K562 (cell line): ENCODE measurements at regions not wholly inside any gene's neighbourhood (a gene's known extent, or its start where the extent isn't known, plus 50 kb on each side); places are given as distances from the start of the nearest gene placed in this dataset.

Experiments used
- ATAC-seq: fragments of 200-7000 bp; cut with Tn5 transposase; 3 replicates; pipeline ENCODE4 v1.9.1; 2020; ENCODE audit warnings: moderate library complexity
- BruUV-seq: library from RNA; stranded (reverse); fragments of 400-500 nt; replicated peaks from 2 replicates; lab custom pipeline; 2021; lab: Mats Ljungman, UMichigan
- CTCF ChIA-PET: fragments of 300-600 bp; formaldehyde crosslinking; extraction: SDS; loops from one replicate; lab custom pipeline; 2021; ENCODE audit warnings: low intra/inter-chr PET ratio; lab: Yijun Ruan, JAX
- POLR2A ChIA-PET: fragments of 300-600, 350-650 bp; sonication (Branson Sonifier 250); formaldehyde crosslinking; extraction: SDS; loops from one replicate; lab custom pipeline; 2021; ENCODE audit warnings: antibody characterized with exemption, inconsistent platforms; lab: Yijun Ruan, JAX
- DNase-seq, 4 experiments: peaks; one replicate each; pipeline versions ENCODE4 v3.0.0 to v3.0.0-alpha.2; 2011 to 2018; ENCODE audit warnings: low spot score in 3 of 4, mixed read lengths in 3 of 4; ENCODE audit errors: extremely low read depth in 1 of 4
- FAIRE-seq: peaks from 2 replicates; lab custom pipeline; 2011; peaks lifted over from hg19 to GRCh38; lab: Jason Lieb, UNC
- H2AFZ ChIP-seq: 2 replicates; pipeline ENCODE4 v1.6.0; 2011; ENCODE audit warnings: low read depth, low read length, control low read depth, inconsistent platforms
- H3K27ac ChIP-seq: fragments of 200-600 bp; 3 replicates; pipeline ENCODE4 v1.8.0; 2011; ENCODE audit warnings: low read depth, mild to moderate bottlenecking, control low read depth, inconsistent platforms, low read length, moderate library complexity, mixed read lengths; ENCODE audit errors: extremely low read depth
- H3K27me3 ChIP-seq, 2 experiments: fragments of 300-600 bp in 1 of 2; 2 replicates in 1 of 2; 3 replicates in 1 of 2; pipeline versions ENCODE4 v1.6.0 to v1.8.0; 2011; ENCODE audit warnings: inconsistent platforms in 2 of 2, low read length in 2 of 2, mild to moderate bottlenecking in 1 of 2, mixed read lengths in 1 of 2, moderate library complexity in 1 of 2; ENCODE audit not compliant: control insufficient read depth in 2 of 2, insufficient read depth in 2 of 2
- H3K36me3 ChIP-seq: fragments of 300-600 bp; 3 replicates; pipeline ENCODE4 v1.8.0; 2011; ENCODE audit warnings: mild to moderate bottlenecking, low read length, inconsistent platforms; ENCODE audit not compliant: control insufficient read depth, insufficient read depth
- H3K4me1 ChIP-seq, 2 experiments: fragments of 200-600 bp in 1 of 2; replicated peaks in 1 of 2; 2 replicates in 1 of 2; 3 replicates in 1 of 2; pipeline versions ENCODE4 v1.5.1 to v1.8.0; 2011; ENCODE audit warnings: inconsistent platforms in 2 of 2, low read length in 2 of 2, mild to moderate bottlenecking in 1 of 2, mixed read lengths in 1 of 2, moderate library complexity in 1 of 2; ENCODE audit not compliant: control insufficient read depth in 2 of 2, insufficient read depth in 2 of 2
- H3K4me2 ChIP-seq: 2 replicates; pipeline ENCODE4 v1.6.1; 2011; ENCODE audit warnings: low read length, control low read depth, inconsistent platforms, mixed read lengths; ENCODE audit not compliant: insufficient read depth
- H3K4me3 ChIP-seq: fragments of 200-600 bp; sonication (generic), shearing (Covaris generic); 2 replicates; pipeline ENCODE4 v1.5.1; 2016; ENCODE audit warnings: control low read depth, inconsistent platforms
- H3K79me2 ChIP-seq: fragments of 200-600 bp; 3 replicates; pipeline ENCODE4 v1.8.0; 2011; ENCODE audit warnings: low read length, inconsistent platforms; ENCODE audit not compliant: control insufficient read depth, insufficient read depth
- H3K9ac ChIP-seq, 2 experiments: 2 replicates each; pipeline versions ENCODE4 v1.6.0 to v1.6.1; 2011; ENCODE audit warnings: low read depth in 2 of 2, low read length in 2 of 2, control low read depth in 1 of 2, inconsistent platforms in 1 of 2, mild to moderate bottlenecking in 1 of 2, mixed read lengths in 1 of 2; ENCODE audit not compliant: insufficient read depth in 1 of 2
- H3K9me1 ChIP-seq: one replicate; pipeline ENCODE4 v1.6.0; 2011; ENCODE audit warnings: inconsistent platforms, mild to moderate bottlenecking, low read length, moderate library complexity; ENCODE audit not compliant: control insufficient read depth, insufficient read depth
- H3K9me3 ChIP-seq: replicated peaks from 2 replicates; pipeline ENCODE4 v1.5.1; 2011; ENCODE audit warnings: low read depth, low read length, inconsistent platforms; ENCODE audit not compliant: control insufficient read depth, insufficient read depth
- H4K20me1 ChIP-seq: replicated peaks from 2 replicates; pipeline ENCODE4 v1.6.1; 2011; ENCODE audit warnings: low read length, inconsistent platforms, mixed read lengths; ENCODE audit not compliant: control insufficient read depth, insufficient read depth
- ADNP ChIP-seq: fragments of 200-800 bp; sonication (Bioruptor generic); IDR thresholded peaks from 2 replicates; pipeline ENCODE4 v1.6.1; 2016; ENCODE audit warnings: missing genetic modification characterization, missing compliant biosample characterization
- ARHGAP35 ChIP-seq: fragments of 450-650 bp; IDR thresholded peaks from 2 replicates; pipeline ENCODE4 v1.6.1; 2018; ENCODE audit not compliant: partially characterized antibody
- DMBX1 ChIP-seq: fragments of 250-450 bp; sonication (Bioruptor Pico); IDR thresholded peaks from 2 replicates; pipeline ENCODE4 v1.8.0; 2022; ENCODE audit warnings: inconsistent platforms, mild to moderate bottlenecking, moderate library complexity, borderline replicate concordance
- FOXK1 ChIP-seq: sonication (generic); formaldehyde crosslinking; IDR thresholded peaks from 2 replicates; pipeline ENCODE4 v1.8.0; 2022; ENCODE audit warnings: missing genetic modification reagents, mild to moderate bottlenecking, borderline replicate concordance
- KDM1A ChIP-seq, 2 experiments: fragments of 450-650 bp; IDR thresholded peaks; 2 replicates each; pipeline ENCODE4 v1.6.1; 2016; ENCODE audit warnings: mild to moderate bottlenecking in 2 of 2
- MLLT1 ChIP-seq, 2 experiments: fragments of 450-650 bp; IDR thresholded peaks; 2 replicates each; pipeline ENCODE4 v1.6.1; 2016
- MTA1 ChIP-seq: fragments of 450-650 bp; IDR thresholded peaks from 2 replicates; pipeline ENCODE4 v1.6.1; 2017; ENCODE audit warnings: borderline replicate concordance
- PATZ1 ChIP-seq: fragments of 250-450 bp; sonication (Bioruptor Pico); IDR thresholded peaks from 2 replicates; pipeline ENCODE4 v1.5.0; 2020; ENCODE audit warnings: mild to moderate bottlenecking, borderline replicate concordance
- RFX1 ChIP-seq: fragments of 450-650 bp; IDR thresholded peaks from 2 replicates; pipeline ENCODE4 v1.6.1; 2016; ENCODE audit warnings: mild to moderate bottlenecking, moderate library complexity
- STAT5A ChIP-seq: IDR thresholded peaks from 2 replicates; pipeline ENCODE4 v1.6.1; 2012; ENCODE audit warnings: low read length, inconsistent platforms, borderline replicate concordance
- ZBTB9 ChIP-seq: fragments of 450-650 bp; formaldehyde crosslinking; IDR thresholded peaks from 2 replicates; pipeline ENCODE4 v1.4.0; 2020; ENCODE audit warnings: mild to moderate bottlenecking, moderate library complexity
- ZC3H11A ChIP-seq: IDR thresholded peaks from 2 replicates; pipeline ENCODE4 v1.6.1; 2012; ENCODE audit warnings: low read depth, low read length, improper control_type of control experiment
- WGBS: fragments of 100-300 bp; shearing (Covaris generic); methylation state at CpG from one replicate; pipeline ENCODE4 v1.1.6; 2016; ENCODE audit warnings: low coverage, mixed read lengths; ENCODE audit not compliant: insufficient coverage; ENCODE audit errors: missing lambda C conversion rate; 5-methylcytosine and 5-hydroxymethylcytosine counted together
- in situ Hi-C: fragments of 300-500 bp; cut with MboI; formaldehyde crosslinking; loops from 4 replicates; pipeline ENCODE4 v1.15.0; 2018; ENCODE audit warnings: inconsistent platforms, mixed read lengths
- intact Hi-C: fragments of 100-400 bp; cut with micrococcal nuclease; formaldehyde crosslinking; loops from 2 replicates; pipeline ENCODE4 v1.14.2; 2022

- no peak for TF ChIP-seq KDM1A (IDR thresholded peaks at IDR 0.05)
- no peak for TF ChIP-seq DMBX1
- no peak for TF ChIP-seq ZBTB9 (CRISPR knock-in tag)
- TF ChIP-seq ARHGAP35: no peak
Observed at GRCh38 chr4:66539745-66540144, 869.5 kb upstream of the EPHA5 start (continued).

- intact Hi-C loops: no loop called here
- in situ Hi-C loops: no loop called here
- no TSS peak for BruUV-seq
- POLR2A ChIA-PET: no interaction called here
- H3K79me2 ChIP-seq: no peaks in the 10 kb centered on the region
- no peak for ATAC-seq
- TF ChIP-seq STAT5A (no peak), PATZ1 (CRISPR knock-in tag) (no peak), FOXK1 (CRISPR knock-in tag) (no peak), ADNP (tag) (no peak), ZC3H11A (no peak), MTA1 (no peak), MLLT1 (IDR thresholded peaks at IDR 0.05) (no peak), RFX1 (no peak)
- TF ChIP-seq, all 486 proteins: peak for 0
- no peak overlapping the region for H3K4me2 ChIP-seq
- no peaks in the 10 kb centered on the region for H3K36me3 ChIP-seq
- no peak overlapping the region for H3K27ac ChIP-seq
- H3K4me3 ChIP-seq: no peak overlapping the region
- H4K20me1 ChIP-seq: no peaks in the 10 kb centered on the region
- FAIRE-seq (no peak), DNase-seq (no peak)
- 0% methylated on average over 3 of the region's 3 CpGs for WGBS
- no peaks in the 10 kb centered on the region for H3K4me1 ChIP-seq
- CTCF ChIA-PET: no interaction called here
- no peaks in the 10 kb centered on the region for H3K9me1 ChIP-seq
- no peak overlapping the region for H2AFZ ChIP-seq
- no peak overlapping the region for H3K9ac ChIP-seq
- H3K27me3 ChIP-seq: no peaks in the 10 kb centered on the region
- no peaks in the 10 kb centered on the region; the same call in 1 of the 2 replicates for H3K9me3 ChIP-seq
Observed at GRCh38 chr4:66524781-66525180, 854.5 kb upstream of the EPHA5 start.
